GM10266 (cell line): ENCODE measurements at regions not wholly inside any gene's neighbourhood (a gene's known extent, or its start where the extent isn't known, plus 50 kb on each side); places are given as distances from the start of the nearest gene placed in this dataset.

Source experiments
- DNase-seq: peaks from one replicate; pipeline ENCODE4 v3.0.0; 2012; ENCODE audit errors: extremely low spot score
- CTCF ChIP-seq: IDR thresholded peaks from 2 replicates; pipeline ENCODE4 v1.5.1; 2012; ENCODE audit warnings: mild to moderate bottlenecking, low read depth; ENCODE audit not compliant: control insufficient read depth, insufficient read depth; ENCODE audit errors: missing control alignments

- TF ChIP-seq CTCF: no peak
- no peak for DNase-seq
These were observed 220.0 kb upstream of the KLF6 start for GRCh38 chr10:4004990-4005389.

GRCh38 chr10:4004144-4004543 lies 219.1 kb upstream of the KLF6 start:
- no peak for TF ChIP-seq CTCF
- DNase-seq: no peak

GRCh38 chr10:4003348-4003973 lies 218.5 kb upstream of the KLF6 start:
- peak; percentile 8 for DNase-seq
- no peak for TF ChIP-seq CTCF

- TF ChIP-seq CTCF: no peak
- DNase-seq: no peak
These were observed 216.8 kb upstream of the KLF6 start for GRCh38 chr10:4001811-4002210.

- no peak for TF ChIP-seq CTCF
- no peak for DNase-seq
These were observed 214.6 kb upstream of the KLF6 start for GRCh38 chr10:3999642-4000041.

- TF ChIP-seq CTCF: no peak
- DNase-seq: no peak
These were observed 211.7 kb upstream of the KLF6 start for GRCh38 chr10:3996697-3997096.

GRCh38 chr10:3995302-3996210 lies 210.5 kb upstream of the KLF6 start:
- no peak for DNase-seq
- no peak for TF ChIP-seq CTCF
